Panc1 (cell line): ENCODE measurements at regions not wholly inside any gene's neighbourhood (a gene's known extent, or its start where the extent isn't known, plus 50 kb on each side); places are given as distances from the start of the nearest gene placed in this dataset.

Experiments
- TF ChIP-seq, protein P1 (sequence below): fragments of 450-650 bp; IDR thresholded peaks from 2 replicates; pipeline ENCODE4 v1.5.1; 2017; ENCODE audit warnings: mild to moderate bottlenecking
- TF ChIP-seq, protein P2 (sequence below), 2 experiments: IDR thresholded peaks; 2 replicates each; pipeline ENCODE4 v1.6.1; 2011 to 2012; ENCODE audit warnings: low read depth in 2 of 2, control low read depth in 1 of 2, low read length in 1 of 2, mild to moderate bottlenecking in 1 of 2, moderate library complexity in 1 of 2; ENCODE audit not compliant: insufficient read depth in 1 of 2

DNA sequence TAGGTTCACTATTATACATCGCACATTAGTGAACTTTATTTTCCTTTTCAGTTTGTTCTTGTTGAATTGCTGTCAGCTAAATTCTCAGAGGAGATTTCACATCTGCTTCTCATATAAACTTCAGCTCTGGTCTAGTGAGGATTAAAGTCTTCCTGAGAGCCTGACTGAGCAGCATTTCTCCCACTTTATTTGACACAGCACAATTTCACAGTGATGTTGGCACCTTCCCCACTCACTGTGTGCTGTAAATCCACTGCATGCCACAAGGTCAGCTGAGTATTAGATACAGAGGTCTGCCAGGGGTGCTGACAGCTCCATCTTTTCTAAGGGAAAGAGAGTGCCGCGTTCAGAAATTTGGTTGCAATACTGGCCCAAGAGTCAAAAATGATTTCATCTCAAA, 567.4 kb downstream of the PRR16 start:
- TF ChIP-seq, protein P1, sequence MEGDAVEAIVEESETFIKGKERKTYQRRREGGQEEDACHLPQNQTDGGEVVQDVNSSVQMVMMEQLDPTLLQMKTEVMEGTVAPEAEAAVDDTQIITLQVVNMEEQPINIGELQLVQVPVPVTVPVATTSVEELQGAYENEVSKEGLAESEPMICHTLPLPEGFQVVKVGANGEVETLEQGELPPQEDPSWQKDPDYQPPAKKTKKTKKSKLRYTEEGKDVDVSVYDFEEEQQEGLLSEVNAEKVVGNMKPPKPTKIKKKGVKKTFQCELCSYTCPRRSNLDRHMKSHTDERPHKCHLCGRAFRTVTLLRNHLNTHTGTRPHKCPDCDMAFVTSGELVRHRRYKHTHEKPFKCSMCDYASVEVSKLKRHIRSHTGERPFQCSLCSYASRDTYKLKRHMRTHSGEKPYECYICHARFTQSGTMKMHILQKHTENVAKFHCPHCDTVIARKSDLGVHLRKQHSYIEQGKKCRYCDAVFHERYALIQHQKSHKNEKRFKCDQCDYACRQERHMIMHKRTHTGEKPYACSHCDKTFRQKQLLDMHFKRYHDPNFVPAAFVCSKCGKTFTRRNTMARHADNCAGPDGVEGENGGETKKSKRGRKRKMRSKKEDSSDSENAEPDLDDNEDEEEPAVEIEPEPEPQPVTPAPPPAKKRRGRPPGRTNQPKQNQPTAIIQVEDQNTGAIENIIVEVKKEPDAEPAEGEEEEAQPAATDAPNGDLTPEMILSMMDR, result no peak
- TF ChIP-seq, protein P2, sequence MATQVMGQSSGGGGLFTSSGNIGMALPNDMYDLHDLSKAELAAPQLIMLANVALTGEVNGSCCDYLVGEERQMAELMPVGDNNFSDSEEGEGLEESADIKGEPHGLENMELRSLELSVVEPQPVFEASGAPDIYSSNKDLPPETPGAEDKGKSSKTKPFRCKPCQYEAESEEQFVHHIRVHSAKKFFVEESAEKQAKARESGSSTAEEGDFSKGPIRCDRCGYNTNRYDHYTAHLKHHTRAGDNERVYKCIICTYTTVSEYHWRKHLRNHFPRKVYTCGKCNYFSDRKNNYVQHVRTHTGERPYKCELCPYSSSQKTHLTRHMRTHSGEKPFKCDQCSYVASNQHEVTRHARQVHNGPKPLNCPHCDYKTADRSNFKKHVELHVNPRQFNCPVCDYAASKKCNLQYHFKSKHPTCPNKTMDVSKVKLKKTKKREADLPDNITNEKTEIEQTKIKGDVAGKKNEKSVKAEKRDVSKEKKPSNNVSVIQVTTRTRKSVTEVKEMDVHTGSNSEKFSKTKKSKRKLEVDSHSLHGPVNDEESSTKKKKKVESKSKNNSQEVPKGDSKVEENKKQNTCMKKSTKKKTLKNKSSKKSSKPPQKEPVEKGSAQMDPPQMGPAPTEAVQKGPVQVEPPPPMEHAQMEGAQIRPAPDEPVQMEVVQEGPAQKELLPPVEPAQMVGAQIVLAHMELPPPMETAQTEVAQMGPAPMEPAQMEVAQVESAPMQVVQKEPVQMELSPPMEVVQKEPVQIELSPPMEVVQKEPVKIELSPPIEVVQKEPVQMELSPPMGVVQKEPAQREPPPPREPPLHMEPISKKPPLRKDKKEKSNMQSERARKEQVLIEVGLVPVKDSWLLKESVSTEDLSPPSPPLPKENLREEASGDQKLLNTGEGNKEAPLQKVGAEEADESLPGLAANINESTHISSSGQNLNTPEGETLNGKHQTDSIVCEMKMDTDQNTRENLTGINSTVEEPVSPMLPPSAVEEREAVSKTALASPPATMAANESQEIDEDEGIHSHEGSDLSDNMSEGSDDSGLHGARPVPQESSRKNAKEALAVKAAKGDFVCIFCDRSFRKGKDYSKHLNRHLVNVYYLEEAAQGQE (IDR thresholded peaks at IDR 0.05; ENCODE audit: insufficient read depth in 1 of 2, low read depth in 2 of 2, low read length in 1 of 2), result no peak
